ENCODE measurements at regions not wholly inside any gene's neighbourhood (a gene's known extent, or its start where the extent isn't known, plus 50 kb on each side); places are given as distances from the start of the nearest gene placed in this dataset.
"Not testable (repeated sequence)": the region's sequence is repeated elsewhere in the genome, so short reads cannot be mapped to it uniquely, and the experiment has no call there.

DNA sequence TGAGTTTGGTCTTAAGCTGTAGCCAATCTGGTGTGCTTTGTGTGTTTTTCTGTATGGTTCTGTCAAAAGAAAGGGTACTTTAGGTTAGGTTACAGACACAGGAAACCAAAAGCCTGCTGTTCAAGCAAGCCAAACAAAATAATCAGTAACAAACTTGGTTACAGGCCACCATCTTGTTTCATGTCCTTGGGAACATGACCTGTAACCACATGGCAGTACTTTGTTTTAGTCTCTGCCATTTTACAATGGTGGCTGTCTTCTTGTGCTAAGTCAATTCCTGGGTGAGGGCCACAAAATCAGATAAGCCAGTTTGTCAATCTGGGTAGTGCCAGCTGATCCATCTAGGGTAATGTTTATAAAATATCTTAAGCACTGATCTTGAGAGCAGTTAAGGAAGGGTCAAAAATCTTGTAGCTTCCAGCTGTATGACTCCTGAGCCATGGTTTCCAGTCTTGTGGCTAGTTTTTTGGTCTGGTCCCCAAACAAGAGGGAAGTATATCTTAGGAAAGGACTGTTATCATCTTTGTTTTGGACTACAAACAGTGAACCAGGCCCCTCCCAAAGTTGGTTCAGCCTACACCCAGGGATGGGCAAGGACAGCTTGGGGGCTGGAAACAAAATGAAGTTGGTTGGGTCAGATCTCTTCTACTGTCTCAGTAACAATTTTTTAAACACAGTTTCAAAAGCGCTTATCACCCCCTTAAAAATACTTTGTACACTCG, 90.0 kb downstream of the IGLL5 start:
- no peak for DNase-seq (ENCODE audit: low read depth)

DNA sequence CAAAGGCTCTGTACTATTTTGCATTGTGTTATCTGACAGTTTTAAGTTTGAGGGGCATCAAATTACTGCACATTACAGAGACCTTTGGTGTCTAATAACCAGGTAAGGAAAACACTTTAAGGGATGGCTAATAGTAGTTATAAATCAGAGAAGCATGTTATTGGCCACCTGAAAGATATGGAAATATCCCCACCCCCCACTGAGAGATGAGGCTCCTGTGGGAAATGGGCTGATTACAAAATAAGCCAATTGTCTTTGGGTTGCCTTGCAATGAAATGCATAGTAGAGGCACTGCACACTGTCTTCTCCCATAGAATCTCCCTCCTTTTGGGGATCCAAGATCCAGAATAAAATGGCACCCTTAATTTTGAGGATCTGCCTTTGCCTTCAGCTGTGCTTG, 91.0 kb downstream of the IGLL5 start:
- no peak for DNase-seq (ENCODE audit: low read depth)

DNA sequence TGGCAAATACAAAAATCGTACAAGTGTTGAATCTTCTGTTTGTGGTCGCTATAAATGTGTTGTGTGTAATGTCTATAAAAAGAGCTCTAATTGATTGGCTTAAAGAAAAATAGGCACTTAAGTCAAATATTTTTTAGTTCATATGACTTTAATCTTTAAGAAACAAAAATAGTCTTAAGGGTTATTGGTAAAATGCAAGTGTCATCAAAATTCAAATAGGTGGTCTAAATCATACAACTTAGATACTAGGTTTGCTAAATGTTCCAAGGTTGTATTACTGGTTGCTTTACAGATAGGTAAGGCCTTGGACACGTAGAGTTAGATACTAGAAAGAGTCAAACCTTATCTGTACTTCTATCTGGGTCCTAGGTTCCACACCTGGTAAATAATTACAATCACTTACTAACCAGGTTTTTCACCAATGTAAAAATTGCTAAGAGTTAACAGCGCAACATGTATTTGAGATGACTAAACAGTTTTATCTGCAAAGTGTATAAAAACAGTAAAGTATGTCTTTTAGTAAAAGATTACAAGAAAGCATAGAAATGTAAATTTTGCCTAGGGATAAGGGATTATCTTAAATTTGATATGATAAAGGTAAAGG, 91.1 kb upstream of the GNAZ start:
- no peak for DNase-seq (ENCODE audit: low read depth)

DNA sequence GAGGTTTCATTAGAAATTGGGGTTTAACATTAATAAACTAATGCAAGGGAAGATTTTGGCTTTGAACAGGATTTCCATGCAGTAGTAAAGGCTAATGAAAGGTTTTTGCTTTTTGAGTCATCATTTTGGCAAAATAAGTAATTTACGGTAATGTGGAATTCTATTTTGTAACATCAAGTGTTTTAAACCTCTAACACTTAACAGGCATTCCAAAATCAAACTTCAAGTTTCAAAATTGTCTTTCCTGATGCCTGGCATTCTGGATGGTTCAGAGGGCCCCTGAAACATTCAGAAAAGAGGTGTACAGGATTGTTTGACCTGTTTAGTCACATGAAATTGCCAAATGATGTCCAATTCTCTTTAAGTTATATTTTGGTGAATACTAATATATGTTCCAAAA, 90.4 kb upstream of the GNAZ start:
- no peak for DNase-seq (ENCODE audit: low read depth)

DNA sequence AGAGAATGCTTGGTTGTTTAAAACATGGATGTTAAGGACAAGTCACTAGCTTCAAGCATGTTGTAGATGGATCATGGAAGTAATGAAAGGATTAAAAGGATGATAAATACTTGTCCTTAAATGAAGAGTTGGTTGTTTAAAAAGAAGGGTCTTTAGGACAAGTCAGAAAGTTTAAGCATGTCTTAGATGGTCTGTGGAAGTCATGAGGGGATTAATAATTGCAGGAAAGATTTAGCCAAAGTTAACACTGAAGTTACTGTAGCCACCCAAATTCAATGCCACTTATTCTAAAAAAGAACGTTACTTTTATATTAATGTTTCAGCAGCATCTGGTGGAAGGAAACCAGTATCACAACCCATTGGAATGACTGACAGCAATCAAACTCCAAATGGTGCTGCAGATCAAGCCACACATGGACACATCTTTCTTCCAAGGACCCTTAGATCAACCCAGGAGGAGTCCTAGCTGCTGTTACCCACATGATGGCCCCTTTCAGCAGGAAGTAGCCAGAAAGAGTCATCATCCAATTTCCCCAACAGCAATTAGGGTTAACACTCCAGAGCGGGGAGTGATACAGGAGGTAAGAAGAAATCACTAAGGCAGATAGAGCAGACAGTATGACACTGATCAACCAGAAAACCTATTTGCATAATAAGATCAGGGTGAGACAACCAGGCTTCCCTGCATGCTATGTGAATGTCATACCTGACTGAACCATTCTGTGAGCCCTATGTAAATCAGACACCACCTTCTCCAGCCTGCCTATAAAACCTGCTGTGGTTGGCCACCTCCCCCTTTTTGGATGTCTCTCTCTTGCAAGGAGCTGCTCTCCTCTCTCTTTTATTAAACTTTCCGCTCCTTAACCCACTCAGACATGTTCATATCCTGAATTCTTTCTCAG, 88.4 kb upstream of the GNAZ start:
- DNase-seq (ENCODE audit: low read depth): no peak

DNA sequence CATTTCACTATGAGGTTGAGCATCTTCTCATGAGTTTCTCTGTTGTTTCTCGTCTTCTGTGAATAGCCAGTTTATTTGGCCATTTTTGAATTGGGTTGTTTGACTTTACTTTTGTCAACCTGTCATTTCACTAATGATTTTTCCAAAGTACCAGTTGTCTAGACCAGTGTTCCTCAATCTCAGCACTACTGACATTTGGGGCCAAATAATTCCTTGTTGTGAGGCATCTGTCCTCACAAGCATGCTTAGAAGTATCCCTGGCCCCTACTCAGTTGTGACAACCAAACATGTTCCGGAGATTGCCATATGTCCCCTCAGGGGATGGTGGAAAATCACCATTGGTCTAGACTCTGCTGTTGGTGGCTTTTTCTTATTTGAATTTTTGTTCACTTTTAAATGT, 87.7 kb upstream of the GNAZ start:
- no peak for DNase-seq (ENCODE audit: low read depth)

DNA sequence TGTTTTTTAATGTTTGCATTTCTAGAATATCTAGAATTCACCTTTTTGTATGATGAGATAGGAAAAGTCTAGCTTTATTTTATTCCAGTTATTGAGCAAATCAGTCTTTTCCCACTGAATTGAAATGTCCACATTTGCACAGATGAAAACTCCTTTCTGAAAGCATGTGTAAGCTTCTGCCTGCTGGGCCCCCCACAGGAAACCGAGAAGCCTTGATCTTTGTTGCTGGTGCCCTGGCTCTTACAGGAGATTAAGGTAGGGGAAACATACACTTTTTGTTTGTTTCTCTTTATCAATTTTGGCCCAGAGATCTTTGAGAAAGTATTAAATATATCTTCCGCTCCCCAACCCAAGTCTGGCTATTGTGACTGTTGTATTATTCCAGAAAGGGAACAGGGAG, 87.2 kb upstream of the GNAZ start:
- DNase-seq (ENCODE audit: low read depth): no peak

DNA sequence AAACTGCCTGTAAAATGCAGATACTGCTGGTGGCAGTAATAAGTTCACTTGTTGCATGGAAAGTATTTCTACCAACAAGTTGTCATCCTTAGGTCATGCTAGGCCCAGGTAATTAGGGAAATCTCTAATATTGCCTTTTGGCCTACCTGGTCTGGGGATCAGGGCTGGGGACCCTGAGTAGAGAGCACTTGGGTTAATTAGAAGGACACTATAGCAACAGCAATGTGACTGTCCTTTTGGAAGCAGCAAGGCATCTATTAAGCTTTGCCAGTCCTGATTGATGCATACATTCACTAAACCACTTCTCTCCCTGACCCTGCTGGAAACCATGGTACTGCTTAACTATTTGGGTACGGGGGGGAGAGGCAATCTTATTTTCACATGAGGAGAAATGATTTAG, 86.5 kb upstream of the GNAZ start:
- DNase-seq (ENCODE audit: low read depth): no peak

DNA sequence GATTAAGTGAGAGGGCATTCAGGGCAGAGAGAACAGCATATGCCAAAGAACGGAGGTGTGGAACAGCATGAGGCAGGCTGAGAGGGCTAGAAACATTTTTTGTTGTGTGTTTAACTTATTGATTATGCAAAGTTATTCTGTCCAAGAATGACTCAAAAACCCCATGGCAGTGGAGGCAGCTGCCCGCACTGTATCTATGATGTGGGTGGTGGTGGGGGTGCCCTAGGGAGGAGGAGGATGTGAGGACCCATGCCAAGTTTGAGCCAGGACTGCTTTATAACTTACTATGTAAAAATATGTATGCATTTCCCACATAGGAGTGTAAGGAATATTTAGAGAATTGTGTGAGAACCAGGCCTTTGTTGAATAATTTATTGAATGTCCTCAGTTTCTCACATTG, 85.4 kb upstream of the GNAZ start:
- DNase-seq (ENCODE audit: low read depth): no peak

DNA sequence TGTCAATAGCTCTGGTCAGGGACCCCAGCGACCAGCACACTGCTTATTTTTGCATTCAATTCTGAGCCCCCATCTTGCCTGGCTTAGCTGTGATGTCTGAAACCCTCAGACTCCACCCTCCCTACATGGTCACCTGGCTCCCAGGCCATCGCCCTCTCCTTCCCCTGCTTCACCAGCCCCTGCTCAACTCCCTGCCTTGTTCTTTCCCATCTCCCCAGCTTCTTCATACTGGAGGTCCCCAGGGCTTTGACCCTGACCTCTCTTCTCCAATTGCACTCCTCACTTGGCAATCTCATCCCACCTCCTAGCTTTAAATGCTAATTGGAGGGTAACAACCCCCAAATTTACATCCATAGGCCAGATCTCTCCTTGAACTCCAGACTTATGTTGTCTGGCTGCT, 84.3 kb upstream of the GNAZ start:
- DNase-seq (ENCODE audit: low read depth): no peak

DNA sequence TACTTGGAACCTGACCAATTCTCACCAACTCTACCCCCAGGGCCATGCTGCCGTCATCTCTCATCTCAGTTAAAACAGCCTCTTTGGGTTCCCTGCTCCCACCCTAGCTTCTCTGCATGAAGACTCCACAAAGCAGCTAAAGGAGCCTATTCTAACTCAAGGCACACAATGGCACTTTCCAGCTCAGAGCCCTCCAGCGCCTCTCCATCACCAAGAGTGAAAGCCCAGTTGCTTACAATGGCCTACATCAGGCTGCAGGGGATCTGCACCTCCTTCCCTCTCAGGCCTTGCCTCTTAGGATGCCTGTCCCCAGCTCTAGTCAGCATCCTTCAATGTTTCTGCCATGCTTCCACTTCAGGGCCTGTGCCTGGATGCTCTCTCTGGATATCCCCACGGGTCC, 83.7 kb upstream of the GNAZ start:
- no peak for DNase-seq (ENCODE audit: low read depth)

DNA sequence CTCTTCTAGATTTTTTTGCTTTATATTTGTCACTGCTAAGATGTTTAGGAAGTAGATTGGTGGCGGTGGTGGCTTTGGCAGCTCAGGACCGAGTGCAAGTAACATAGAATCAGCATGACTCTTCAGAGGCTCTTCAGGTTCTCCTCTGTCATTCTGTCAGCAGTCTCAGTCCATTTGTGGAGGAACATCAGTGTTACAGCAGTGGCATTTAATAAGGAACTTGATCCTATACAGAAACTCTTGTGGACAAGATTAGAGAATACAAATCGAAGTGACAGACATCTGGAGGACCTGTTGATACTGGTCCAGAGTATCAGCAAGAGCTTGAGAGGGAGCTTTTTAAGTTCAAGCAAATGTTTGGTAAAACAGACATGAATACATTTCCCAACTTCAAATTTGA, 82.2 kb upstream of the GNAZ start:
- DNase-seq (ENCODE audit: low read depth): no peak

DNA sequence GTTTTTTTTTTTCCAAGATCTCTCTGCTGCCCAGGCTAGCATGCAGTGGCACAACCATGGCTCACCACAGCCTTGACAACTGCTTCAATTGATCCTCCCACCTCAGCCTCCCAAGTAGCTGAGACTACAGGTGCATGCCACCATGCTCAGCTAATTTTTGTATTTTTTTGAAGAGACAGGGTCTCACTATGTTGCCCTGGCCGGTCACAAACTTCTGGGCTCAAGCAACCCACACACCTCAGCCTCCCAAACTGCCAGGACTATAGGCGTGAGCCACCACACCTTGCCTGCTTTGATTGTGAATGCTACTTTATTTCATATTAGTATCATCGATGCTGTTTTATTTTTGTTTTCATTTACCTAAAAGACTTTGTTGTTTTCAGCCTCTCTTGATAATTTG, 81.5 kb upstream of the GNAZ start:
- DNase-seq (ENCODE audit: low read depth): no peak

DNA sequence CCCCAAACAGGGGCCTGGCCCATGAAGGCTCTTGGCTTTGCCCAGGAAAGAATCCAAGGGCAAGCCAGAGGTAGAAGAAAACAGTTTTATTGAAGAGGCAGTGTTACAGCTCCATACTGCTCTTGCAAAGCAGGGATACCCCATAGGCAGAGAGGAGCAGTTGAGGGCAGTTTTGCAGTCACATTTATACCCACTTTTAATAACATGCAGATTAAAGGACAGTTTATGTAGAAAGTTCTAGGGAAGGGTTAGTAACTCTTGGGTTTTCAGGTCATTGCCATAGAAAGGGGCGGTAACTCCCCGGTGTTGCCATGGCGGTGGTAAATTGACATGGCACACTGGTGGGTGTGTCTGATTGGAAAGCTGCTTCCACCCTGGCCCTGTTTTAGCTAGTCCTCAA, 80.5 kb upstream of the GNAZ start:
- DNase-seq (ENCODE audit: low read depth): no peak

DNA sequence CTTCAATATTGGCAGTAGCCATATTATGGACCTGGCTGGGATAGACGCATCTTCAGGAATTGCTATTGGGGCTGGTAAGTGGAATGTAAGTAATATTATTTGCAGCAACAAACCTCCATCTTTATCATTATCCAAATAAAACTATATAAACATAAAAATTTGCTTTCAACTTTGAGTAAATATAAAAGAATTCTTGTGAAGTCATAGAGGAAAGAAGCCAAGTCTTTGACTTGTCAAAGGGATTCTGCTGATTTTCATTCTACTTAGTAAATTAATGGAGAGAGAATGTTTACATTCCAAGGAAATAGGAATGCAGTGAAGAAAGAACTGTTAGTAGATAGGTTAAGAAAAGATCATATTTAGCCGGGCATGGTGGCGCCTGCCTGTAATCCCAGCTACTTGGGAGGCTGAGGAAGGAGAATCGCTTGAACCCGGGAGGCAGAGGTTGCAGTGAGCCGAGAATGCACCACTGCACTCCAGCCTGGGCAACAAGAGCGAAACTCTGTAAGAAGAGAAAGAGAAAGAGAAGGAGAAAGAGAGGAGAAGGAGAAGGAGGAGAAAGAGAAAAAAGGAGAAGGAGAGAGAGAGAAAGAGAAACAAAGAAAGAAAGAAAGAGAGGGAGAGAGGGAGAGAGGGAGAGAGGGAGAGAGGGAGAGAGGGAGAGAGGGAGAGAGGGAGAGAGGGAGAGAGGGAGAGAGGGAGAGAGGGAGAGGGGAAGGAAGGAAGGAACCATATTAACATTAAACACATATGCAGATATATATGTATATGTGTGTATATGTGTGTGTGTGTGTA, 79.4 kb upstream of the GNAZ start:
- not testable (repeated sequence) for DNase-seq (ENCODE audit: low read depth)

DNA sequence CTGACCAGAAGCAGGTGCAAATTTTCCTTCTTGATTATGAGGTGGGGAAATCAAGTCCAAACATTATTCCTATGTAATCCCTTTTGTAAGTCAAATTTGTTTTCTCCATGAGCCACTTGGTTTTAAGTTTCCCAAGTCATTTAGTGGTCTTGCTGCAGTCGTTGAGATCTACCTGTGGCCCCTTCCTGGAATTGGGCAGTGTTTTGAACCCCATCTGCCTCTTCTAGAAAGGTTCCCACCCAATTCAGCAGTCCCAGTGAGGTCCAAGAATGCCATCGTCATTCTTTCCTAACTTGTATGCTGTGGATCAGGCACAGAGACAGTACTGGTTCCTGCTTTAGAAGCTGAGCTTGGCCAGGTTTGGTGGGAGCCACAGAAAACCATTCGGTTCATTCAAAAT, 77.8 kb upstream of the GNAZ start:
- DNase-seq (ENCODE audit: low read depth): no peak

DNA sequence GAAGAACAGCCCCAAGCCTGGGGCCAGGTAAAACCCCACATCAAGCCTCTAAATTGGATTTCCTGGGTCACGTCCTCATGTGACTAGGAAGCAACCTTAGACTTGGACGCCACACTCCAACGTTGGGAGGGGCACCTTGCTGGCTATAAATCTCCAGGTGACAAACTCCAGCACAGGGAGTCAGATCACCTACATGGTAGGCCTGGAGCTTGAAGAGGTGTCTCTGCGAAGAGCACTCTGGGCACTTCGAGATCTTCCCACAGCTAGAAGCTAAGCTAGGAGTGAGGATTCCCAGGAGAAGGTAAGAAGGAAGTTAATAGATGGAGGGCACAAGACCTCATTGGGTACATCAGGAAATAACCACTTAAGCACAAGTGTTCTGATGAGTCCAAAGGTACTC, 77.1 kb upstream of the GNAZ start:
- DNase-seq (ENCODE audit: low read depth): no peak

DNA sequence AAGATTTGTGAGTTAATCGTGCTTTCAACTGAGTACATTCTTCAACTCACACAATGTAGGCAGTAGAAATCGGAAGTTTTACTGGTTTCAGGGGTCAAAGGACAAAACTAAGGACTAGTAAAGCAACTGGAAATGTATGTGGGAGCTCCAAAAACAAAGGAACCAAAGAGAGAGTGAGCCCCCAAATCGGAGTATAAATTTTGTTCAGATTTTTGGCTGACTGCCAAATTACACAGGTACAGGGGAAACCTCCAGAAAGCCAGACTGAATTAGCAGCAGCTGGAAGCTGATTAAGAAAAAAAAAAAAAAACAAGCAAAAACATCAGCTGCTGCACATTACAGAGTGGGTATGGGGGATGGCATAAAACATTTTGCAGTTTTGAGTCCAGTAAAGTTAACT, 75.2 kb upstream of the GNAZ start:
- no peak for DNase-seq (ENCODE audit: low read depth)

DNA sequence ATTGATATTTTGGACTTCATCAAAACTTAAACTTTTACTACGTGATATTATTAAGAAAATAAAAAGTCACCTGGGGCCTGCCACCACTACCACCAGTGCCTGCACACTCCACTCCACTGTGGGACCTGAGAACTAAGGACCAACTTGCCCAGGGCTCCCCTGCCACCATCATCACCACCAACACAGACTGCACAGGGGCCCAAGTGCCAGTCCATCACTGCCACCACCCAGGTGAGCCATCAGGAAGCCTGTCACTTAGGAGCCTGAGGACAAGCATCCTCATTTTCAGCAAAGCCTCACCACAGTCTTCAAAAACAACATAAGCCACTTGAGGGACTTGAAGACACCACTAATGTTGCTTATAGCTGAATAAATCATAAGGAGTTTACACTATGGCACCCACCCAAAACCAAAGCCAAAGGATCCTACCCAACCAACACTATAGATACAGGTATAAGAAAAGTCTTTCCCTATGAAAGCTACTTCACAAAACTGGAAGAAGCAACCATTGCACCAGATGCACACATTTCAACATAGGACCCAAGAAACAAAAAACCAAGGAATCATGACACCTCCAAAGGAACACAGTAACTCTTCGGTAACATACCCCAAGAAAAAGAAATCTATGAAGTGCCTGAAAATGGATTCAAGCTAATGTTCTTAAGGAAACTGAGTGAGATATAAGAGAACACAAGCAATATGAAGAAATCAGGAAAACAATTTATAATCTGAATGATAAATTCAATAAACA, 73.6 kb upstream of the GNAZ start:
- DNase-seq (ENCODE audit: low read depth): no peak

DNA sequence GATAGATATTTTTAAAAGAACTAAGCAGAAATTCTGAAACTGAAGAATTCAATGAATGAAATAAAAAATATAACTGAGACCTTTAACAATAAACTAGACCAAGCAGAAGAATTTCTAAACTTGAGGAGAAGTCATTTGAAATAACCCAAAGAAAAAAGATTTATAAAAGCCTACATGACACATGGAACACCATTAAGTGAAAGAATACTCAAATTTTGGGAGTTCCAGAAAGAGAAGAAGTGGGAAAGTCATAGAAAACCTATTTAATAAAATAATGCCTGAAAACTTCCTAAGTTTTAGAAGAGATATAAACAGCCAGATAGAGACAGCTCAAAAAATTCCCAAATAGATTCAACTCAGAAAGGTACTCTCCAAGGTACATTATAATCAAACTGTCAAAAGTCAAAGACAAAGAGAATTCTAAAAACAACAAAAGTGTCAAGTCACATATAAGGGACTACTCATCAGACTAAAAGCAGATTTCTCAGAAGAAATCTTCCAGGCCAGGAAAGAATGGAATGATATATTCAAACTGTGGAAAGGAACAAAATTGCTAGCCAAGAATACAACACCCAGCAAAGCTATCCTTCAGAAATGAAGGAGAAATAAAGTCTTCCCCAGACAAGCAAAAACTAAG, 72.9 kb upstream of the GNAZ start:
- no peak for DNase-seq (ENCODE audit: low read depth)

DNA sequence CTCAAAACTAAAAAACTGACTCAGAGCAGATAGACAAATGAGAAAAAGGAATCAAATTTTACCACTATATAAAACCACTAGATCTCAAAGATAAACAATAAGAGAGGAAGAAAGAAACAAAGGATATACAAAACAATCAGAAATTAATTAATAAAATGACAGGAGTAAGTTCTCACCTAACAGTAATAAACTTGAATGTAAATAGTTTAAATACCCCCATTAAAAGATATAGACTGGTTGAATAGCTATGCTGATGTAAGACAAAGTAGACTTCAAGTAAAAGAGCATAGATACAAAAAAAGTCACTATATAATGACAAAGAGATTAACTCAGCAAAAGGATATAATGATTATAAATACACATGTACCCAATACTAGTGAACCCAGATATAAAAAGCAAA, 72.3 kb upstream of the GNAZ start:
- DNase-seq (ENCODE audit: low read depth): no peak
